Fibroblast of the aortic adventitia (primary cell): ENCODE measurements at regions not wholly inside any gene's neighbourhood (a gene's known extent, or its start where the extent isn't known, plus 50 kb on each side); places are given as distances from the start of the nearest gene placed in this dataset.

ENCODE experiments used
- DNase-seq: peaks from one replicate; pipeline ENCODE4 v3.0.0-alpha.2; 2010; ENCODE audit warnings: low read depth
- H3K4me3 ChIP-seq: 2 replicates; pipeline ENCODE4 v1.5.1; 2011; ENCODE audit warnings: low read depth, mild to moderate bottlenecking, control low read depth, low read length, moderate library complexity
- CTCF ChIP-seq: IDR thresholded peaks from 2 replicates; pipeline ENCODE4 v1.5.1; 2011; ENCODE audit warnings: mild to moderate bottlenecking, low read length, control low read depth, inconsistent platforms; ENCODE audit not compliant: insufficient read depth

DNA sequence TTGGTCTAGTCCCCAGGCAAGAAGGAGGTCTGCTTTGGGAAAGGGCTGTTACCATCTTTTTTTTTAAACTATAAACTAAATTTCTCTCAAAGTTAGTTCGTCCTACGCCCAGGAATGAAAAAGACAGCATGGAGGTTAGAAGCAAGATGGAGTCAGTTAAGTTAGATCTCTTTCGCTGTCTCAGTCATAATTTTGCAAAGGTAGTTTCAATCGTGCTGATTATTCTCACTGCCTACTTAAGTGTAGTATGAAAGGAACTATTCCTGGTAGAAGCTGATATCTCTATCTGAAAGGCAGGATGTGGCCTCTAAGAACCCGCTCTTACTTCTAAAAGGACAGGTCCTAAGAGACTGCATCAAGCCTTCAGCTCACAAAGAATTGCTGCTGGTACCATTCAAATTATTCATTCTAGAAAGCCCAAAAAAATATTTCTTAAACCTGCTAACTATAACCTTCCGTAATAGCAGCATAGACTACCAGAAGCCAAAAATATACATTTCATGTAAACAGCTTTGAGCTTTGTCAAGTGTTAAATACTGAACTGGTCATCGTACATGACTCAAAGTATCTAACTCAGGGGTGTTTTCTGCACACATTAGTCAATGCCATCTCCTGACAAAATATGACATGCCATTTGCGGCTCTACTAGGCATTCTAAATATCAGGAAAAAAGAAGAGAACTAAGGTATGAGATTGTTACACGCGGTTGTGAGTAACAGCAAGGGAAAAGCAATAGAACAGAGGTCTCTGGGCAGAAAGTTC, 96.0 kb upstream of the CCDC80 start:
- no peak overlapping the region for H3K4me3 ChIP-seq

DNA sequence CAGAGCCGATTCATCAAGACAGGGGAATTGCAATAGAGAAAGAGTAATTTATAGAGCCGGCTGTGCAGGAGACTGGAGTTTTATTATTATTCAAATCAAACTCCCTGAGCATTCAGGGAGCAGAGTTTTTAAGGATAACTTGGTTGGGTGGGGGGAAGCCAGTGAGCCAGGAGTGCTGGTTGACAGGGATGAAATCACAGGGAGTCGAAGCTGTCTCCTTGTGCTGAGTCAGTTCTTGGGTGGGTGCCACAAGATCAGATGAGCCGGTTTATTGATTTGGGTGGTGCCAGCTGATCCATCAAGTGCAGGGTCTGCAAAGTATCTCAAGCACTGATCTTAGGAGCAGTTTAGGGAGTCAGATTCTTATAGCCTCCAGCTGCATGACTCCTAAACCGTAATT, 95.4 kb upstream of the CCDC80 start:
- H3K4me3 ChIP-seq = no peak overlapping the region
- peak; percentile 34 for DNase-seq
- no peak for TF ChIP-seq CTCF

More for the DNA sequence above, 96.0 kb upstream of the CCDC80 start:
- DNase-seq = no peak
- TF ChIP-seq CTCF = no peak

GRCh38 chr3:112735926-112736325, 95.0 kb upstream of the CCDC80 start:
- H3K4me3 ChIP-seq = no peak overlapping the region
- no peak for DNase-seq
- no peak for TF ChIP-seq CTCF

DNA sequence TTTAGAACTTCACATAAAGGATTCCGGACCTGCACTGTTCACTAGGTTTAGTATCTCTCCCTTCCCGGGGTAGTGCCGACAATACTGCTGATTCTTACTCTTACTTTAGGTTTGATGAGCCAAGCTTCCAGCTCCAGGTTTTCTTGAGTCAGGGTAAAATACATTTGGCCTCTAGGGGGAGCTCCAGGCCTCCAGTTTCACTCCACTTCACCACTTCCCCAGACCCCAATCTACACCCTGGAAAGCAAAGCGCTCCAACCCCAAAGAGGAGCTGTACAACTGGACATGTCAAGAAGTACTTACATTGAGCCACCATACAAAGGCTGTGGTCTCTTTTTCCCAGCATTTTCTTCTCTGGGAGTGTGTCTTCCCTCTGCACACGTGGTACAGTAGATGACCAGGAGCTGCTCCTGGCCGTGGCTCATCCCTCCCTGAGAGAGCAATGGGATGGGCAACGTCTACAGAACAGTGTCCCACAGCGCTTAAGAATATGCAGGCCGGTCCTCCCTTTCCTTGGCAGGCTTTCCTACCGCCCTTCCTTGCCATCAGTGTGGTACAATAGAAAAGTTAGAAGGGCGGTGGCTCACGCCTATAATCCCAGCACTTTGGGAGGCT, 93.9 kb upstream of the CCDC80 start:
- TF ChIP-seq CTCF = peak; percentile 65
- peak; percentile 96 for DNase-seq
- H3K4me3 ChIP-seq = no peak overlapping the region

GRCh38 chr3:112734171-112734570, 93.2 kb upstream of the CCDC80 start:
- H3K4me3 ChIP-seq = no peak overlapping the region
- TF ChIP-seq CTCF = no peak
- DNase-seq = peak; percentile 57

DNA sequence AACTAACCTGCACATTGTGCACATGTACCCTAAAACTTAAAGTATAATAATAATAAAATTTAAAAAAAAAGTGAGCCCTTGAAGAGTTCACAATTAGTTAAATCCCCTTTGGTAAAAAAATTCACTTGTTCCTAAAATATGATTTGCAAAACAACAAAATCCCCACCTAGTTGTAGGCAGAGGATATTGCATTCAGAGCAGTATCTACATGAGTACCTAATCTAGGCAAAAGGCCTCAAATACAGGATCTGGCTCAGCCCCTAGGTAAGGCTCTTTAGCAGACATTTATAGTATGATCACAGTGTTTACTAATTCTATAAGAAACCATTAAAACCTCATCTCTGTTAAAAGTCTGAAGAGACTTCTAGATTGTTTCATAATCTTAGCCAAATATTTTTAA, 89.3 kb upstream of the CCDC80 start:
- TF ChIP-seq CTCF = peak; percentile 46
- H3K4me3 ChIP-seq = no peak overlapping the region
- DNase-seq = peak; percentile 44
